ENCODE measurements at regions not wholly inside any gene's neighbourhood (a gene's known extent, or its start where the extent isn't known, plus 50 kb on each side); places are given as distances from the start of the nearest gene placed in this dataset.

DNA sequence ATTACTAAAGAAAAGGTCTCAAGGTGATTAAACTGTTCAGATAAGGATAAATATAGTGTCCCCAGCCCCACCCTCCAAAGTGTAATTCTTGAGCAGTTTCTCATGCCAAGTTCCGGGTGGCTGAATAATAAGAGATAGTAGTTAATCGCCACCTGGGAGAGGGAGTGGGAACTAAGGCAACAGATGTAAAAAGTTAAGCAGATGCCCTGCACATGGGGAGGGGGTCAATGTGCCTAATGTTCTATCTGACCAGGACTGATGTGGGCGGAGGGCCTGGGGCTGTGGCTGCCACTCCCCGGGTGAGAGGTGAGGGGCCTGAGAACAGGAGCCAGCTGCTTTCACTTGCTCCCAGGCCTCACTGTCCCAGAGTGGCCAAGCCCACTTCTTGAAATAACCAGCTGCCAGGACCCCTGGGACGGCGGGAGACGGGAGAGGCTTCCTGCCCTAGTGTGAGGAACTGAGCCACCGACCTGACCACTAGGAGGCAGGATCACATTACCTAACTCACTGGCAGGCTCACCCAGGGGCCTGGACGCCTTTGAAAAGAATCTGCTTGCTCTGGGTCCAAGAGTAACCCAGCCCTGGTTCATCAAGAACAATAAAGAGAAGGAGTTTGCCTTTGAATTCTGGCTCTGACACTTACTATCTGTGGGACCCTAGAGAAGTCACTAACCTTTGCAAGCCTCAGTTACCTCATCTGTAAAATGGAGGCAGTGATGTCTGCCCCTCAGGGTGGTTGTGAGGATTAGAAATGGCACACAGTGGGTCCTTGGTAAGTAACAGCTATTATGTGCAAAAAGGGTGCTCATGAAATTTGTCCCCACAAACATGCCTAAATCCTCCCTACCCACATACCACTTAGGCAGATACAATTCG lies 179.2 kb downstream of the ATG4C start:
- peak; percentile 54 for DNase-seq
- Histone ChIP-seq H3K36me3 (replicated peaks) (no peaks in the 10 kb centered on the region), H3K4me3 (ENCODE audit: low read depth, low read length) (no peak overlapping the region), H3K27ac (no peak overlapping the region), H3K27me3 (replicated peaks) (no peaks in the 10 kb centered on the region)
- in situ Hi-C loops (cut with HindIII; ENCODE audit: low pct_ligation_motif_present, low sequenced_read_pairs): no loop called here
- TF ChIP-seq, protein P1, sequence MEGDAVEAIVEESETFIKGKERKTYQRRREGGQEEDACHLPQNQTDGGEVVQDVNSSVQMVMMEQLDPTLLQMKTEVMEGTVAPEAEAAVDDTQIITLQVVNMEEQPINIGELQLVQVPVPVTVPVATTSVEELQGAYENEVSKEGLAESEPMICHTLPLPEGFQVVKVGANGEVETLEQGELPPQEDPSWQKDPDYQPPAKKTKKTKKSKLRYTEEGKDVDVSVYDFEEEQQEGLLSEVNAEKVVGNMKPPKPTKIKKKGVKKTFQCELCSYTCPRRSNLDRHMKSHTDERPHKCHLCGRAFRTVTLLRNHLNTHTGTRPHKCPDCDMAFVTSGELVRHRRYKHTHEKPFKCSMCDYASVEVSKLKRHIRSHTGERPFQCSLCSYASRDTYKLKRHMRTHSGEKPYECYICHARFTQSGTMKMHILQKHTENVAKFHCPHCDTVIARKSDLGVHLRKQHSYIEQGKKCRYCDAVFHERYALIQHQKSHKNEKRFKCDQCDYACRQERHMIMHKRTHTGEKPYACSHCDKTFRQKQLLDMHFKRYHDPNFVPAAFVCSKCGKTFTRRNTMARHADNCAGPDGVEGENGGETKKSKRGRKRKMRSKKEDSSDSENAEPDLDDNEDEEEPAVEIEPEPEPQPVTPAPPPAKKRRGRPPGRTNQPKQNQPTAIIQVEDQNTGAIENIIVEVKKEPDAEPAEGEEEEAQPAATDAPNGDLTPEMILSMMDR (IDR thresholded peaks at IDR 0.05; ENCODE audit: low read depth, low read length, missing control alignments): peak; percentile 82

DNA sequence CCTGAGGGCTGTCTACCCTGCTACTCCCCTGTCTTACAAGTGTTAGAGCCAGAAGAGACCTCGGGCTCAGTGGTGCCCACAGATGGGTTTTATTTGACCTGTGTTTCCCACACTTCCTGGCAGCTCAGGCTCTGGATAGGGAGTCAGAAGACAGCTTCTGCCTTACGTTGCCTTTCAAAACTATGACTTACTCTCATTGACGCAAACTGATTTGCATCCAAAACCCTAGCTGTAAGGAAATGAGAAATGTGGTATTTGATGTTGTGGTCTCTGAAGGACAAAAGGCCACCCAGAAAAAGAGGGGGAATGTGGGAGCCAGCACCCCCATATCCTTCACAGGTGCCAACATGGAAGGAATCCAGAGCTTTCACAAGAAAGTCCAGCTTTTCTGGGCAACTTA lies 180.2 kb downstream of the ATG4C start:
- Histone ChIP-seq H3K27me3 (replicated peaks) (no peaks in the 10 kb centered on the region), H3K36me3 (replicated peaks) (no peaks in the 10 kb centered on the region), H3K27ac (no peak overlapping the region), H3K4me3 (ENCODE audit: low read depth, low read length) (no peak overlapping the region)
- TF ChIP-seq, protein P1 (IDR thresholded peaks at IDR 0.05; ENCODE audit: low read depth, low read length, missing control alignments): no peak
- in situ Hi-C loops (cut with HindIII; ENCODE audit: low pct_ligation_motif_present, low sequenced_read_pairs): no loop called here
- no peak for DNase-seq

DNA sequence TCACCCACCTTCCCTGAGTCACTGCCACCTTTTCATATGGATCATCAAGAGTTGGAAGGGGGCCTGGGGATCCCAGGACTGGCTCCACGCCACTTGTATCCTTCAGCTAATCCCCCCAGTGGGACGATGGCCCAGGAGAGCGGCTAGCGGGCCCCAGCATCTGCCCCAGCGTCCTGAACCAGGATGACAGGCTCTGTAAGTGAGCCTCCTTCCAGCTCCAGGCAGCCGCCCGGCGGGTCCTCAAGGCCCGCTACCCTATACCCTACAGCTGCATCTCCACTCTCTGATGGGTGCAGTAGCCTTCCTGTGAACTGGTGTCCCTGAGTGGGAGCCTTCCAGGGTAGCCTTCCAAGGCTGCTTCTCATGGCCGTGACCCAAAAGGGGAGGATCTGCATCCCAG lies 183.1 kb downstream of the ATG4C start:
- Histone ChIP-seq H3K36me3 (replicated peaks) (no peaks in the 10 kb centered on the region), H3K4me3 (ENCODE audit: low read depth, low read length) (no peak overlapping the region), H3K27me3 (replicated peaks) (no peaks in the 10 kb centered on the region), H3K27ac (no peak overlapping the region)
- in situ Hi-C loops (cut with HindIII; ENCODE audit: low pct_ligation_motif_present, low sequenced_read_pairs): no loop called here
- DNase-seq: no peak
- TF ChIP-seq, protein P1 (IDR thresholded peaks at IDR 0.05; ENCODE audit: low read depth, low read length, missing control alignments): no peak

DNA sequence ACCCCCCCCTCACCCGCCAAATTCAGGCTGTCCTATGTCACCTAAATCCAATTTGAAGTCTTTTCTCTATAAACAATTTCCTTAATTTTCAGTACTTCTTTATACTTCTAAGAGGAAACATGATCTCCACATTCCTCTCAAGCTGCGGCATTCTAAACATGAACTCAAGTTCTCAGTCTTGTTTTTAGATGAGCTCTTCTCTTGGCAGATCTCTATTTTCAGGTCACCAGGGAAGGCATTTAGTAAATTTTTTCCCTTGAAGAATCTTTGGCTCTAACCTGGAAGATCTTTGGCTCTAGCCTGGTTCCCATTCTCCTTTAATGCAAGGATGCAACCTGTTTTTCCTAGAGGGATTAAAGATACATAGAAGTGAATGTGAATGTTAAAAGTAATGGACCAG lies 193.4 kb downstream of the ATG4C start:
- DNase-seq: no peak
- TF ChIP-seq, protein P1 (IDR thresholded peaks at IDR 0.05; ENCODE audit: low read depth, low read length, missing control alignments): no peak
- in situ Hi-C loops (cut with HindIII; ENCODE audit: low pct_ligation_motif_present, low sequenced_read_pairs): no loop called here

DNA sequence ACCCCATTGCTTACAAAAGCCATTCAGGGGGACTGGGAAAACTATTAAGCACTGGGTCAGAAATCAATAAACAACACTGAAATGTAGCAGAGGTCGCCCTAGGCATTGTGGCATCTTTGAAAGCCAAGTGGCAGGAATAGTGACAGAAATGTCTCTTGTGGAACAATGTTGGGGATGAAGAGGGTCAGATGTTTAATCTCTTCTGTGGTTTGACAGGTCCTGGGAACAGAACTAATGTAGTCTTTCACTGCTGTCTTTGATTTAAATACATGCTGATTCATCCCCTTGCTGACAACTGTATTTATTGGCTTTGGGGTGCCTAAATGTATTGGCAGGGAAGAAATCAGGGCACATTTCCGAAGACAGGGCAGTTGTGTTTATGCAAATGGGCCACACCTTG lies 194.8 kb downstream of the ATG4C start:
- in situ Hi-C loops (cut with HindIII; ENCODE audit: low pct_ligation_motif_present, low sequenced_read_pairs): no loop called here
- Histone ChIP-seq H3K27me3 (replicated peaks) (no peaks in the 10 kb centered on the region), H3K36me3 (replicated peaks) (no peaks in the 10 kb centered on the region), H3K4me3 (ENCODE audit: low read depth, low read length) (no peak overlapping the region), H3K27ac (no peak overlapping the region)
- DNase-seq: no peak
- TF ChIP-seq, protein P1 (IDR thresholded peaks at IDR 0.05; ENCODE audit: low read depth, low read length, missing control alignments): no peak

More for the DNA sequence above, 193.4 kb downstream of the ATG4C start:
- Histone ChIP-seq H3K36me3 (replicated peaks) (no peaks in the 10 kb centered on the region), H3K4me3 (ENCODE audit: low read depth, low read length) (no peak overlapping the region), H3K27me3 (replicated peaks) (no peaks in the 10 kb centered on the region), H3K27ac (no peak overlapping the region)
